HEK293T (cell line): ENCODE measurements at regions not wholly inside any gene's neighbourhood (a gene's known extent, or its start where the extent isn't known, plus 50 kb on each side); places are given as distances from the start of the nearest gene placed in this dataset.

Experiments
- BHLHE40 ChIP-seq: fragments of 450-650 bp; IDR thresholded peaks from 2 replicates; pipeline ENCODE4 v1.6.1; 2016; ENCODE audit warnings: mild to moderate bottlenecking, moderate library complexity, borderline replicate concordance
- CTBP1 ChIP-seq: fragments of 450-650 bp; IDR thresholded peaks from 2 replicates; pipeline ENCODE4 v1.6.1; 2016; ENCODE audit warnings: borderline replicate concordance
- FOXA1 ChIP-seq: fragments of 450-650 bp; IDR thresholded peaks from 2 replicates; pipeline ENCODE4 v1.6.1; 2016; ENCODE audit warnings: mild to moderate bottlenecking
- FOXM1 ChIP-seq: fragments of 450-650 bp; IDR thresholded peaks from 2 replicates; pipeline ENCODE4 v1.6.1; 2017; ENCODE audit warnings: mild to moderate bottlenecking, borderline replicate concordance
- HDGF ChIP-seq: fragments of 450-650 bp; IDR thresholded peaks from 2 replicates; pipeline ENCODE4 v1.6.1; 2017; ENCODE audit warnings: antibody characterized with exemption, borderline replicate concordance
- LEF1 ChIP-seq: fragments of 450-650 bp; IDR thresholded peaks from 2 replicates; pipeline ENCODE4 v1.6.1; 2017; ENCODE audit warnings: mild to moderate bottlenecking, borderline replicate concordance
- SUZ12 ChIP-seq: fragments of 450-650 bp; IDR thresholded peaks from 2 replicates; pipeline ENCODE4 v1.6.1; 2016; ENCODE audit warnings: mild to moderate bottlenecking

DNA sequence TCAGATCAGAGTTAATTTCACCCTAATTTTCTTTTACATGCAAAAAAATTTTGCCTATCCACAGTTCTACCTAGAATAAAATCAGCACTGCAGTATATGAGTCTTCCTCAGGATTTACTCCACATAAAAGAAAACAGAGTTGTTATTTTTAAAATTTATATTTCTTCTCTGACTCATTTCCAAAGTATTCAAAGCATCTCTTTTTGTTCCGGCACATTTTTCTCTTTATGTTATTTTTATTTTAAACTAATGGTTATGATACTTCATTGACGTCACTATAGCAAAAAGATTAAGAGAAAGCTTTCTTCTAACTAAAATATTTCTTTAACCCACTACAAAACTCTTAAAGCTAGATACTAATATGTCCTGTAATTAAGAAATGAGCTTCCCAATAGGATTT lies 590.4 kb downstream of the PRELID2 start:
- no peak for TF ChIP-seq FOXM1
- TF ChIP-seq BHLHE40 = no peak
- no peak for TF ChIP-seq SUZ12
- no peak for TF ChIP-seq CTBP1
- TF ChIP-seq FOXA1 = no peak
- TF ChIP-seq HDGF = no peak
- TF ChIP-seq LEF1 = no peak
